NCI-H524 treated with DMSO at 0.1 percent for 48 hours (cell line): ENCODE measurements at regions not wholly inside any gene's neighbourhood (a gene's known extent, or its start where the extent isn't known, plus 50 kb on each side); places are given as distances from the start of the nearest gene placed in this dataset.
"Not testable (repeated sequence)": the region's sequence is repeated elsewhere in the genome, so short reads cannot be mapped to it uniquely, and the experiment has no call there.

Experiments
- DNase-seq: peaks from one replicate; lab custom pipeline; 2025; lab: John Stamatoyannopoulos, UW

DNA sequence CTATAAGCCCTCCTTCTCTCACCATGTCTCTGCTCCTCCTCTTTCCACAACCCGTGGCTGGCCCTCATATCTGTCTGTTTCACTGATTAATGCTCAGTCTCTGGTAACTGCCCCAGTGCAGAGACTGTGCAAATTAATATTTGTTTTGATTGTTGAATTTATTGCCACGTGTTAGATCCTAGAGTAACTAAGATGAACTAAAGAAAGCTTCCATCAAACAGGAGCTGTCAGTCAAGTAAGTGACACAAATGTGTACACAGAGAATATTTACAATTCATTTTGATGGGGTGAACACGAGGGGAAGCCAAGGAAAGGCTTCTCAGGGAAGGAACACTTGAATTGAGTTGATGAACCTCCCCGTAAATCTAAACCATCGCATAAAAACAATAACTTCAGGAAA, 182.5 kb downstream of the BAMBI start:
- no peak for DNase-seq

DNA sequence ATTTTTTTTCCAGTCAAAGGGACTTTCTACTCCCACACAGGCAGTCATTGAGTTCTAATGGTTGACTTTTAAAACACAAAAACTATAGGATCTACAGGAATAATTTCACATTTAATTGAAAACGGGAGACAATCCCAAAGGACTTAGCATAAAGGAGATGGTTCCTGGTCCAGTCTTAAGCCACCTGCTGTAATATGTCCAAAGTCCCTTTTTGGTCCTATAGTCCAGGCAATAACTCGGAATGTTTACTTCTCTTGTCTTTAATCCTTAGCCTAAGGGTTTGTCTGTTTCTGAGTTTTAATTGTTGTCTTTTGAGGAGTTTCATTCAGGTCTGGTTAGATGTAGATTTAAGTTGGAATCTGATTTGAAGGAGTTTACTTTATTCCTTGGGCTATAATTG, 184.9 kb downstream of the BAMBI start:
- no peak for DNase-seq

DNA sequence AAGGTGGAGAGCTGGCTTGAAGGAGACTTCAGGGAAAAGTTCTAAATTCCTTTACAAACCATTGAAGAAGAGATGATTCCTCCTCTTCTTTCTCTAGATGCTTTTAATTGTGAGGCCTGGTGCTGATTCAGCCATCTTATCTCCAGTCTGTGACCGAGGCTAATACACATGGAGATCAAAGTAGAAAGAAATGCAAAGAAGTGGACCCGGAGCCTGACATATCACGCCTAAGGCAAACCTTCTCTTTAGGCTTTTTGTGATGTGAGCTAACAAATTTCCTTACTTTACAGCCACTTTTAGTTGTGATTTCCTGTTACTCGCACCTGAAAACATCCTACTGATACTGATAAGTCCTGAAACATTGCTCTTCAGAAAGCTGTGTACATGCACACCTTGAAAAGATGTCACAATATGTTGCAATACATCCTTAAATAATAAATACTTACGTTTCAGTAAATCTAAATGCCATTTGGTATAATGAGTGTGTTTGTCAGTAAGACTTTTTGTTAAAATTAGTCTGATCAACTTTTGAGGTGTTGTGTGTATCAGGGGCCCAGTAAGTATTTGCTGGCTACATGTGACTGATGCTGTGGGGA, 192.4 kb downstream of the BAMBI start:
- no peak for DNase-seq

DNA sequence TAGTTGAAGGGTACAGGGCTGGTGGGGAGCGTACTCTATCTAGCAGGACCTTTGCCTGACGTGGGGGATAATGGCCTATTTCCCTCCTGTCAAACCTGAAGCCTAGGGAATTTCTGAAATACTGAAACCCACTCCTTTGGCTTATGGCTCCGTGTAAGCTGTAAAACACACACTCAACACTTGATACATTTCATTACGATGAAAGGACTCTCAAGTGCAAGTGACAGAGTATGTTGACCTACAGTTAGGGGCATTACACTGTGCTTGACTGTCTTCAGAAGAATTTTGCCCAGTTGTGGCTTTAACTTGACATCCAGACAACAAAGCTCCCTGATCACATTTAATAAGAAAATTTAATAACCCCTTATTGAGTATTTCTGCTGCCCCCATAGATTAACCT, 194.3 kb downstream of the BAMBI start:
- no peak for DNase-seq

DNA sequence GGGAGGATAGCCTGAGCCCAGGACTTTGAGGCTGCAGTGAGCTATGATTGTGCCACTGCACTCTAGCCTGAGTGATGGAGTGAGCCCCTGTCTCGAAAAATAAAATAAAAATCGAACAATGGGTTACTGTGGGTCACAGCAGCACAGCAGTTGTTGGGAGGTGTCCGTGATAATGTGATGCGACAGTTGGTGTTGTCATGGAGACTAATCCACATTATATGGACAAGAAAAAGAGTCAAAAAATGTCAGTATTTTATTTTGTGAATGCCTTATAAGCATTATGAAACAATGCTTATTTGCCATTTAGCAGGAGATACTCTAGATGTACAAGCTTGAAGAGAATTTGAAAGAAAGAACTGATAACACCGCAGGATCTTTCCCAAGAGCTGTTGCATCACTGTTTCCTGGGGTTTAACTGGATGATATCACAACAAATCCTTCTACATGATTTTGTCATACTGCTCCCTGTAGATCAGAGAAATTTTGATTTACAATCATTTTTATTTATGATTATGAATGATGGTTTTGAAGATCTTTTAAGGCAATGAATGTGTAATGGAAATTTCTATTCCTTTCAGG, 195.4 kb downstream of the BAMBI start:
- DNase-seq, result no peak

- DNase-seq, result no peak
Measured at GRCh38 chr10:28873540-28873939, 196.2 kb downstream of the BAMBI start.

- DNase-seq, result no peak
Measured at GRCh38 chr10:28874210-28874609, 196.9 kb downstream of the BAMBI start.

DNA sequence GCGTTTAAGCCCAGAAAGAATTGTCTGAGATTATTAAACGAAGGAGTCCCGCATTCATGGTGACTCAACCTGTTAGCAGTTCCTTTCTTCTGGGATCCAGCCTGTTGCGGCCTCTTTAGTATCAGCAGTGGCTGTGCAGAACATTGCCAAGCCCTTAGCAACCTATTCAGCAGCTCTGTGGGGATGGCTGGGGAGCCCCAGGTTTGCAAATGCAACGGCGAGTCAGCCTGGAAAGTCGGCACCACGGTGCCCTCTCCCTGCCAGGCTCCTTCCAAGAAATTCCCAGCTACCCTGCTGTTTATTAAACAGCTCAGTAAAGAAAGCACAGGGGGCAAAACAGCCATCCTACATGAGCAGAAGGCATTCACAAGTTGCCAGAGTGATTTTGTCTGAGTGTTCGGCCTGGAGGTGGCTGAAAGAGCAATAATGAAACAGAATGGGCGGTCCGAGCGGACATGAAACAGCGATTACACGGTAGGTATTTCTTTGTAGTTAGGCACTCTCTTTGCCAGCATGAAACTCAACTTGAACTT, 198.3 kb downstream of the BAMBI start:
- DNase-seq, result no peak

DNA sequence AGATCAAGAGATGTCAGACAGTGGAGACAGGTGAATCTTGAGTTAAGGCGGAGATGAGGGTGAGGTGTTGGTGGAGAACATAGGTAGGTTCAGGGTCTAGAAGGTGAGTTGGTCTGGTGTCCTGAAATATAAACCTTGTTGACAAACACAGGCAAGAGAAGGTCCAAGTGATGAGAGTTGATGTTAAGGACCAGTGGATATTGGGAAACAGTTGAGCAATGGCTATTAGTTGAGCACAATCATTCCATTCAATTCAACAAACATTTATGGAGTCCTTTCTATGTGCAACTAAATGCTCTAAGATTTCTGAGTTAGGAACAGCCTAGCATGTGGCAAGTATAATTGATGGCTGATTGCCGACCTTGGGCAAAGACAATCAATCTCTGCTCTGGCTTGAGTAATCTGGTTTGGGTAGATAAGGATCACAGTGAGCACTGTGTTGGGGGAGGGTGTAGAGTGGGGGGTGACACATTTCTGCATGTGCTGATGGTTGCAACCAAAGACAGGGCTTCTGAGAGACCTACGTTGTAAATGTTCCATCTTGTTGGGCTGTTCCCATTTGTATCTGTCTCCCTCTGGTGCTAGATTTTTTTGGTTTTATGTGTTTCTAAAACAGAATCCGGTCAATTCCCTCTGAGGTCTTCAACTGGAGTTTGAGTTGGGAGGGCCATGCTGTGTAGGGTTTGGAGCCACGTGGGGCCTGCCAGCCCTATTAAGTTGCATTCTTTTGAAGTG, 201.1 kb downstream of the BAMBI start:
- DNase-seq, result no peak

- DNase-seq, result no peak
Measured at GRCh38 chr10:28879246-28879645, 201.9 kb downstream of the BAMBI start.

- no peak for DNase-seq
Measured at GRCh38 chr10:28879875-28880682, 202.8 kb downstream of the BAMBI start.

DNA sequence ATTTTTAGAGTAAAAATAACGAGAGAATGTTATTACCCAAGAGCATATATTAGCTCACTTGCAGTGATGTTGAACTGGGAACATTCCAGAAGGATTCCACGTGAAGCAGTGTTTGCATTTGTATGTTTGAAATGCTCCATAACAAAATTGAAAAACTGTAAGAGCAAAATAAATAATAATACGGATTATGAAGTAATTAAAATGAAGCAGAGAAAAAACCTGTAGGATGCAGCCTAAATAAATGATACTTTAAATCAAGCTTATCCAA, 203.3 kb downstream of the BAMBI start:
- no peak for DNase-seq

GRCh38 chr10:28881171-28881882, 204.0 kb downstream of the BAMBI start:
- DNase-seq, result no peak

GRCh38 chr10:28883741-28884423, 206.6 kb downstream of the BAMBI start:
- no peak for DNase-seq

DNA sequence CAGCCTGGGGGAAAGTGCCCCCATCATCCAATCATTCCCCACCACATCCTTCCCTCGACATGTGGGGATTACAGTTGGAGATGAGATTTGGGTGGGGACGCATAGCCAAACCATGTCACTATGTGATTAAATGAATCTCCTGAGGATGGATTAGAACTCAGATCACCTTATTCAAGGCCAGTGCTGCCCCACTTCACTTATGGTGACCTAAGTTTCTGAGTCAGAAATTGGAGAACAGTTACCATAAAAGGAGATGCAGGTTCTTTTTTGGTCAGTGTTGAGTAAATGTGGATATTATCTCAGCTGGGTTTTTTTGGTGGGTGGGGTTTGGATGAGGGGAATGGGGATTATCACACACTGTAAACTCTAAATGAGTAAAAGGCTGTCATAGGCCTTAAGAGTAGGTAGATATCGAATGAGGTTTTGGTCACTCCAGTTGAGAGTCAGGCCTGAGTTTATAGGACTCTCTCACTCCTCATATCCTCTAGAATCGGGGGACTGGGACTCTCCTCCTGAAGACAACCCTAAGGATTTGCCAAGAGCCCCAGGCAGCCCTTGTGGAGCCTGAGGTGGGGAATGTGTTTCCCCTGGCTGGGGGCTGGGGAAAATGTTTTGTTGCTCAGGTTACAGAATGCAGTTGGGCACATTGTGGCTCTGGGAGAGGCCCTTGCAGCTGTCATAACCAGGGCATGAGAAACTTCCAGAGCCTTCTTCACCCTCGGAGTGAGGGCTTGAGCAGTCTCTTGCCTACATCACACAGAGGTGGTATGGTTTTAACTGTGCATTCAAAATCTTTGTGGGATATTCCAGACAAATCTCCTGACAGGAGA, 213.0 kb downstream of the BAMBI start:
- no peak for DNase-seq

GRCh38 chr10:28891058-28891713, 213.9 kb downstream of the BAMBI start:
- DNase-seq, result no peak

DNA sequence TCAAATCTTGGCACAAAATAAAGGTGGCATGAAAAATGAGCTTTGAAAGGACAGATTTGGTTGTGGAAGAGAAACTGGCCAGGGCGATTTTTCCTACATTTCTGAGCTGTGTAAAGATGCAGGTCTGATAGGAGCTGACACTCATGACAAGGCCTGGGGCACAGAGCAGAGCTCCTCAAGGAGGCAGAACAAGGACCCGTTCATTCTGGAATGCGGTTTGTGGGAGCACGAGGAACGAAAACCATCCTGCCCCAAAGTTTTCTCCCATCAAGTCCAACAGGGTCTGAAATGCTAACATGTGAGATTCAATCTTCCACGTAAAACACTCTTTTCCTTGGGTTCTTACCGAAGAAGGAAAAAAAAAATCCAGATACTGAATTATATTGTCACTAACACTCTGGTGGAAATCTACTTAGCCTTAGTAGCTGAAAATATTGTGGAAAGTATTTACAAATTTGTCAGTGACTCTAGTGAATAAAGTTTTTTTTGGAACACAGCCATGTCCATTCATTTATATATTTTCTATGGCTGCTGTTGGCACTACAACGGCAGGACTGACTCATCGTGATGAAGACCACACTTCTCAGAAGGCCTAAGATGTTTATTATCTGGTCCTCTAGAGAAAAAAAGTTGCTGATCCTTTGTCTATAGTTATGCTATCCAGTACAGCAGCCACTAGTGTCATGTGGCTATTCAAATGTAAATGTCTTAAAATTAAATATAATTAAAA, 215.7 kb downstream of the BAMBI start:
- no peak for DNase-seq

GRCh38 chr10:28894146-28894545, 216.8 kb downstream of the BAMBI start:
- no peak for DNase-seq

DNA sequence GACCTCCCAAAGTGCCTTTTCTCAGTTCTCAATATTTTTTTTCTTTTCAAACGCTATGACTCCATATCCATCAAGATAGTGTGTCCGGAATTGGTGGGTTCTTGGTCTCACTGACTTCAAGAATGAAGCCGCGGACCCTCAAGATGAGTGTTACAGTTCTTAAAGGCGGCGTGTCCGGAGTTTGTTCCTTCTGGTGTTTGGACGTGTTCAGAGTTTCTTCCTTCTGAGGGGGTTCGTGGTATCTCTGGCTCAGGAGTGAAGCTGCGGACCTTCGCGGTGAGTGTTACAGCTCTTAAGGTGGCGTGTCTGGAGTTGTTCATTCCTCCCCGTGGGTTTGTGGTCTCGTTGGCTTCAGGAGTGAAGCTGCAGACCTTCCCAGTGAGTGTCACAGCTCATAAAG, 218.3 kb downstream of the BAMBI start:
- not testable (repeated sequence) for DNase-seq
